GM23248 (cell line): ENCODE measurements at regions not wholly inside any gene's neighbourhood (a gene's known extent, or its start where the extent isn't known, plus 50 kb on each side); places are given as distances from the start of the nearest gene placed in this dataset.

ENCODE experiments used
- DNase-seq: peaks from one replicate; pipeline ENCODE4 v3.0.0-alpha.2; 2015
- H2AFZ ChIP-seq: fragments of 200-600 bp; sonication (generic); 2 replicates; pipeline ENCODE4 v1.6.1; 2016; ENCODE audit warnings: antibody characterized with exemption
- H3F3A ChIP-seq: fragments of 200-600 bp; sonication (generic); 2 replicates; pipeline ENCODE4 v1.6.1; 2016; ENCODE audit warnings: mild to moderate bottlenecking, antibody characterized with exemption, mixed run types; ENCODE audit not compliant: insufficient read depth
- H3K27ac ChIP-seq: fragments of 200-600 bp; sonication (generic); 2 replicates; pipeline ENCODE4 v1.5.1; 2016; ENCODE audit warnings: mild to moderate bottlenecking
- H3K27me3 ChIP-seq: fragments of 200-600 bp; sonication (generic); replicated peaks from 2 replicates; pipeline ENCODE4 v1.6.1; 2016; ENCODE audit warnings: mild to moderate bottlenecking; ENCODE audit not compliant: insufficient read depth
- H3K36me3 ChIP-seq: fragments of 200-600 bp; sonication (generic); 2 replicates; pipeline ENCODE4 v1.6.1; 2016; ENCODE audit warnings: low read depth, mild to moderate bottlenecking
- H3K4me1 ChIP-seq: fragments of 200-600 bp; sonication (generic); 2 replicates; pipeline ENCODE4 v1.6.1; 2016; ENCODE audit warnings: mild to moderate bottlenecking; ENCODE audit not compliant: insufficient read depth
- H3K4me2 ChIP-seq: fragments of 200-600 bp; sonication (generic); one replicate; pipeline ENCODE4 v1.6.1; 2016; ENCODE audit warnings: mild to moderate bottlenecking; ENCODE audit not compliant: unreplicated experiment
- H3K4me3 ChIP-seq: fragments of 200-600 bp; sonication (generic); 2 replicates; pipeline ENCODE4 v1.5.1; 2016; ENCODE audit warnings: mild to moderate bottlenecking
- H3K79me2 ChIP-seq: fragments of 200-600 bp; sonication (generic); 2 replicates; pipeline ENCODE4 v1.6.1; 2016; ENCODE audit warnings: mild to moderate bottlenecking; ENCODE audit not compliant: insufficient read depth
- H3K9ac ChIP-seq: fragments of 200-600 bp; sonication (generic); 2 replicates; pipeline ENCODE4 v1.6.1; 2016; ENCODE audit warnings: mild to moderate bottlenecking
- H3K9me2 ChIP-seq: fragments of 200-600 bp; sonication (generic); 2 replicates; pipeline ENCODE4 v1.6.1; 2016; ENCODE audit warnings: mixed run types, mild to moderate bottlenecking, moderate library complexity; ENCODE audit not compliant: insufficient read depth
- H3K9me3 ChIP-seq: fragments of 200-600 bp; sonication (generic); one replicate; pipeline ENCODE4 v1.6.1; 2017; ENCODE audit warnings: low read depth
- H4K20me1 ChIP-seq: fragments of 200-600 bp; sonication (generic); 2 replicates; pipeline ENCODE4 v1.6.0; 2016; ENCODE audit not compliant: insufficient read depth
- EZH2 ChIP-seq: fragments of 200-600 bp; sonication (generic); IDR thresholded peaks from 2 replicates; pipeline ENCODE4 v1.6.1; 2018; ENCODE audit warnings: antibody characterized with exemption, mild to moderate bottlenecking; ENCODE audit not compliant: insufficient read depth, poor library complexity, severe bottlenecking
- EZH2phosphoT487 ChIP-seq: fragments of 200-600 bp; sonication (generic); IDR thresholded peaks from 2 replicates; pipeline ENCODE4 v1.6.1; 2018; ENCODE audit warnings: antibody characterized with exemption, moderate library complexity, mild to moderate bottlenecking, low read depth; ENCODE audit not compliant: insufficient read depth
- WGBS, 2 experiments: methylation state at CpG; one replicate each; pipeline ENCODE4 v1.1.6; 2015 to 2017; ENCODE audit warnings: low lambda C conversion rate in 2 of 2, low coverage in 1 of 2; ENCODE audit errors: missing lambda C conversion rate in 2 of 2; 5-methylcytosine and 5-hydroxymethylcytosine counted together
- in situ Hi-C: fragments of 300-500 bp; cut with MboI; formaldehyde crosslinking; loops from 2 replicates; pipeline ENCODE4 v1.15.0; 2020

DNA sequence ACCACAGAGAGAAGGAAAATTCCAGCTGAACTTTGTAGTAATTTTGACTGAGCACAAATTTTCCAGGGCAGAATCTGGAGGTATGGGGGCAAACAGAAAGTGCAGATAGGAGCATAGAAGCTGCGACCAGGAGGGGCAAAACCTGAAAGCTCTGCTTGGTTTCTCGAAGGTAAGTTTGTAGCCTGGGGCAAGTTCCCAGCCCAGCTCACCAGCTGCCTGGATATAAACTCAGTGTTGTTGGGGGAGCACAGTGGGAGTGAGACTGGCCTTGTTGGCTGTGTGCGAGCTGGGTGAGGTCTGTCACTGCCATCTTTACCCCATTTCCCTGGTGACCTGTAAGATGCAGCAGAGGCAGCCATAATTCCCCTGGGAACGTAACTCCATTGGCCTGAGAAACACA lies 213.5 kb upstream of the POF1B start:
- no peaks in the 10 kb centered on the region for H3K9me3 ChIP-seq
- WGBS, 2 experiments: 12 to 27% methylated on average over 2 to 4 of the region's 4 CpGs
- no peaks in the 10 kb centered on the region for H3F3A ChIP-seq
- no peak overlapping the region for H3K27ac ChIP-seq
- no peaks in the 10 kb centered on the region for H3K9me2 ChIP-seq
- no peak overlapping the region for H3K4me2 ChIP-seq
- no peaks in the 10 kb centered on the region for H3K79me2 ChIP-seq
- no peaks in the 10 kb centered on the region for H3K4me1 ChIP-seq
- no peaks in the 10 kb centered on the region for H4K20me1 ChIP-seq
- TF ChIP-seq EZH2phosphoT487: no peak
- TF ChIP-seq EZH2: no peak
- H3K27me3 ChIP-seq: no peaks in the 10 kb centered on the region
- no peak overlapping the region for H3K4me3 ChIP-seq
- H2AFZ ChIP-seq: no peak overlapping the region
- no peak for DNase-seq
- no peak overlapping the region for H3K9ac ChIP-seq
- H3K36me3 ChIP-seq: no peaks in the 10 kb centered on the region
- in situ Hi-C loops: no loop called here

DNA sequence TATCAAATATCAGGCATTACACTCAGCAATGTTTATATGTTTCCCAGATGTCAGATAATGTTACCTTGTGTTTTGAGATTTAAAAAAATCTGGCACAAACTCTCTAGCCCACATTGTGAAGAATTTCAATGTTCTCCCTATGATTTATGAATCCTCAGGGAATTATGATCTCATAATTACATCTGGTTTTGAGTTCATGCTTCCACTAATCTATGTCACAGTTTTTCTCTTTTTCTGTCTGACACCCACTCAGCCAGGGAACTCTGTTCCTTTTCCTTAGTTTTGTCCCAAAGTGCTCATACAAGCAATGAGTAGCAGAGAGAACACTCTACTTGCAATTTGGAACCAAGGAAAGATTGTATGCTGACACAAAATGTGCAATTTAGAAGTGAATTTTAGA lies 212.1 kb upstream of the POF1B start:
- Histone ChIP-seq H3F3A (no peaks in the 10 kb centered on the region), H3K4me1 (no peaks in the 10 kb centered on the region), H3K9ac (no peak overlapping the region), H3K4me3 (no peak overlapping the region), H2AFZ (no peak overlapping the region), H3K4me2 (no peak overlapping the region), H3K27ac (no peak overlapping the region), H3K79me2 (no peaks in the 10 kb centered on the region), H3K36me3 (no peaks in the 10 kb centered on the region), H3K9me3 (no peaks in the 10 kb centered on the region), H3K9me2 (no peaks in the 10 kb centered on the region), H3K27me3 (no peaks in the 10 kb centered on the region), H4K20me1 (no peaks in the 10 kb centered on the region)
- TF ChIP-seq EZH2phosphoT487 (no peak), EZH2 (no peak)
- DNase-seq: no peak
- in situ Hi-C loops: no loop called here

DNA sequence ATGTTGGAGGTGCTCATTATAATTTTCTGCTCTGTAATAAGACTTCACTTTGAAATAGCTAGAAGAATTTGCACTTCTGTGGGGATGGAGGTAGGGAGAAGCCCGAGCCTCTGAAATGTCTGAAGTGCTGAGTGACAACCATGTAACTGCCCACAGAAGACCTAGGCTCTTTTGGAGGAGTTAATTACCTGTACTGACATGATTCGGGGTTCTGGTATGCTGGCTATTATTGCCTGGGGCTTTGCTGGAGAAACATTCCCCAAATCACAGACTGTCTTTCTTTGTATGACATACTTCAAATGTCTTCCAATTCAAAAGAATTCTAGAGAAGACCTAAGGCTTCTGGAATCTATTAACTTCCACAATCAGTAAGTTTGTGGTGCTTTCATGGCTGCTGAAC lies 211.2 kb upstream of the POF1B start:
- Histone ChIP-seq H3K4me1 (no peaks in the 10 kb centered on the region), H4K20me1 (no peaks in the 10 kb centered on the region), H3F3A (no peaks in the 10 kb centered on the region), H3K27me3 (no peaks in the 10 kb centered on the region), H3K4me3 (no peak overlapping the region), H3K36me3 (no peaks in the 10 kb centered on the region), H3K9ac (no peak overlapping the region), H3K79me2 (no peaks in the 10 kb centered on the region), H3K27ac (no peak overlapping the region), H3K4me2 (no peak overlapping the region), H3K9me2 (no peaks in the 10 kb centered on the region), H3K9me3 (no peaks in the 10 kb centered on the region), H2AFZ (no peak overlapping the region)
- in situ Hi-C loops: no loop called here
- no peak for DNase-seq
- 0% methylated on average over 2 of the region's 2 CpGs for WGBS, 2 experiments
- TF ChIP-seq EZH2phosphoT487 (no peak), EZH2 (no peak)

DNA sequence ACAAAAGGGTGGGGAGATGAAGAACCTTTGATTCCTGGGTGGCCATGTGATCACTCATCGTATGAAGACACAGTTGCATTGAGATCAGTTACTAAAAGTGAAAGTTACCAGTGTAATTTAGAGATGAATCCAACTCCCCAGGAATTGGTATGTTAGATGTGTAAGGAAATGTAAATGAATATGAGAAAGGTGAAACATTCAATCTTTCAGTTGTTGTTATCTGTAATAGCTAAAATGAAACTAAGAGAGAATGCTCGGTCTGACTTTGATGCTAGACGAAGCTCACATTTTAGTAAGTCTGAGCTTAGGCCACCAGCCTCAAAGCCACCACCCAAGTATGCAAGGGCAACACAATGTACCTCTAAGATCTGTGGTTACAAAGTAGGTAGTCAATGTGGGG lies 194.3 kb upstream of the POF1B start:
- no peaks in the 10 kb centered on the region for H3K9me3 ChIP-seq
- no peak overlapping the region for H2AFZ ChIP-seq
- TF ChIP-seq EZH2 (no peak), EZH2phosphoT487 (no peak)
- no peaks in the 10 kb centered on the region for H3K4me1 ChIP-seq
- H3K79me2 ChIP-seq: no peaks in the 10 kb centered on the region
- H3K4me3 ChIP-seq: no peak overlapping the region
- no peak overlapping the region for H3K4me2 ChIP-seq
- H3K27me3 ChIP-seq: no peaks in the 10 kb centered on the region
- DNase-seq: no peak
- WGBS, 2 experiments: 11 to 16% methylated on average over 3 of the region's 3 CpGs
- no peaks in the 10 kb centered on the region for H3F3A ChIP-seq
- H3K27ac ChIP-seq: no peak overlapping the region
- H3K9ac ChIP-seq: no peak overlapping the region
- H3K9me2 ChIP-seq: no peaks in the 10 kb centered on the region
- no peaks in the 10 kb centered on the region for H3K36me3 ChIP-seq
- H4K20me1 ChIP-seq: no peaks in the 10 kb centered on the region
- in situ Hi-C loops: no loop called here

DNA sequence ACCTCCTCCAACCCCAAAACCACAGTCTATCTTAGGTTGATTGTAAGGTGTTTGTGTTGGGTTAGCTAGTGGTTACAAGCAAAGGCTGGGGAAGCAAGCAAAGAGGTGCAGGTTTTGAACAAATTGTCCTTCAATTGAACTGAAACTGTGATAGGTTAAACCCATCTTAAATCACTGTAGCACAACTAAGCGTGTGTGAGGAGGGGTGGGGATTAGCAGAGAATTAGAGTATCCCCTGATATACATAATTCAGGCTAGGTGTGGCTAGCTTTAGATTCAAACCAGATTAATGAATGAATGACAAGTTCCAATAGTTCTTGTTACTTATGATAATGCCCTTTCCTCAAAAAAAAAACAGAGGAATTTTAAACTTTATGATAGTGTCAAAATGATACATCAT lies 191.0 kb upstream of the POF1B start:
- Histone ChIP-seq H3K79me2 (no peaks in the 10 kb centered on the region), H3K27ac (no peak overlapping the region), H3K36me3 (no peaks in the 10 kb centered on the region), H4K20me1 (no peaks in the 10 kb centered on the region), H2AFZ (no peak overlapping the region), H3K9me3 (no peaks in the 10 kb centered on the region), H3K9me2 (no peaks in the 10 kb centered on the region), H3F3A (no peaks in the 10 kb centered on the region), H3K27me3 (no peaks in the 10 kb centered on the region), H3K4me1 (no peaks in the 10 kb centered on the region), H3K4me3 (no peak overlapping the region), H3K4me2 (no peak overlapping the region), H3K9ac (no peak overlapping the region)
- in situ Hi-C loops: no loop called here
- no peak for TF ChIP-seq EZH2phosphoT487
- TF ChIP-seq EZH2: no peak
- 0 to 8% methylated on average over 1 of the region's 1 CpG for WGBS, 2 experiments
- no peak for DNase-seq
